Keratinocyte (primary cell): ENCODE measurements at regions not wholly inside any gene's neighbourhood (a gene's known extent, or its start where the extent isn't known, plus 50 kb on each side); places are given as distances from the start of the nearest gene placed in this dataset.

Experiments used
- EZH2 ChIP-seq: IDR thresholded peaks from one replicate; pipeline ENCODE4 v1.6.1; 2012; ENCODE audit warnings: inconsistent platforms, mild to moderate bottlenecking, low read length, moderate library complexity
- TF ChIP-seq, protein P1 (sequence below), 3 experiments: IDR thresholded peaks in 1 of 3; conservative IDR thresholded peaks in 1 of 3; optimal IDR thresholded peaks in 1 of 3; 2 replicates in 2 of 3; 3 replicates in 1 of 3; pipeline versions ENCODE3 to v1.5.1; 2011; ENCODE audit warnings: low read length in 3 of 3, mild to moderate bottlenecking in 3 of 3, moderate library complexity in 2 of 3, control low read depth in 1 of 3, inconsistent platforms in 1 of 3; ENCODE audit not compliant: insufficient read depth in 2 of 3; ENCODE audit errors: extremely low read depth in 1 of 3

DNA sequence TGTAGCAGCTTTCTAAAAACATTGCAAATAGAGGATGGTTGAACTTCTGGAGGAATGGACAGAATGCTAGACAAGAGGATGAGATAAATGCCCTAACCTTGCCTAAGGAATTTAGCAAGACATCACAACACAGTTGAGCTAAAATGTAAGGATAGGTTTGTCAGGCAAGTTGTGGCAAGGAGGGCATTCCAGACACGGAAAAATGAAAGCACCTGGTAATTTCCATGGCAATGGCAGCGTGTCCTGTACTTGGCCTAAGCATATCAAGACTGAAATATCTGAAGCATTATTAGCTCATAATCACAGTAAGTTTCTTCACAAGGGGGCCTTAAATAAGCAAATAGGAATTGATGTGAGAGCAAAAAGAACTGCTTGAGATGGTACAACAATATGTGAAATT lies 105.1 kb upstream of the USP25 start:
- no peak for TF ChIP-seq EZH2
- TF ChIP-seq, protein P1, sequence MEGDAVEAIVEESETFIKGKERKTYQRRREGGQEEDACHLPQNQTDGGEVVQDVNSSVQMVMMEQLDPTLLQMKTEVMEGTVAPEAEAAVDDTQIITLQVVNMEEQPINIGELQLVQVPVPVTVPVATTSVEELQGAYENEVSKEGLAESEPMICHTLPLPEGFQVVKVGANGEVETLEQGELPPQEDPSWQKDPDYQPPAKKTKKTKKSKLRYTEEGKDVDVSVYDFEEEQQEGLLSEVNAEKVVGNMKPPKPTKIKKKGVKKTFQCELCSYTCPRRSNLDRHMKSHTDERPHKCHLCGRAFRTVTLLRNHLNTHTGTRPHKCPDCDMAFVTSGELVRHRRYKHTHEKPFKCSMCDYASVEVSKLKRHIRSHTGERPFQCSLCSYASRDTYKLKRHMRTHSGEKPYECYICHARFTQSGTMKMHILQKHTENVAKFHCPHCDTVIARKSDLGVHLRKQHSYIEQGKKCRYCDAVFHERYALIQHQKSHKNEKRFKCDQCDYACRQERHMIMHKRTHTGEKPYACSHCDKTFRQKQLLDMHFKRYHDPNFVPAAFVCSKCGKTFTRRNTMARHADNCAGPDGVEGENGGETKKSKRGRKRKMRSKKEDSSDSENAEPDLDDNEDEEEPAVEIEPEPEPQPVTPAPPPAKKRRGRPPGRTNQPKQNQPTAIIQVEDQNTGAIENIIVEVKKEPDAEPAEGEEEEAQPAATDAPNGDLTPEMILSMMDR (optimal IDR thresholded peaks at IDR 0.05 in 1 of 3, IDR thresholded peaks at IDR 0.05 in 1 of 3, conservative IDR thresholded peaks at IDR 0.05 in 1 of 3; ENCODE audit: extremely low read depth in 1 of 3, insufficient read depth in 2 of 3, low read length in 3 of 3): no peak
